Ishikawa (cell line): ENCODE measurements at regions not wholly inside any gene's neighbourhood (a gene's known extent, or its start where the extent isn't known, plus 50 kb on each side); places are given as distances from the start of the nearest gene placed in this dataset.

Experiments used
- CEBPB ChIP-seq: IDR thresholded peaks from 2 replicates; pipeline ENCODE4 v1.6.1; 2012
- CREB1 ChIP-seq: IDR thresholded peaks from 2 replicates; pipeline ENCODE4 v1.6.1; 2012; ENCODE audit warnings: low read depth
- EGR1 ChIP-seq: IDR thresholded peaks from 2 replicates; pipeline ENCODE4 v1.6.1; 2012
- EP300 ChIP-seq: IDR thresholded peaks from 2 replicates; pipeline ENCODE4 v1.6.1; 2012; ENCODE audit warnings: borderline replicate concordance
- FOXM1 ChIP-seq: IDR thresholded peaks from 2 replicates; pipeline ENCODE4 v1.6.1; 2012; ENCODE audit warnings: low read depth, borderline replicate concordance
- NFIC ChIP-seq: IDR thresholded peaks from 2 replicates; pipeline ENCODE4 v1.6.1; 2012
- RAD21 ChIP-seq: IDR thresholded peaks from 2 replicates; pipeline ENCODE4 v1.6.1; 2012; ENCODE audit warnings: low read depth
- REST ChIP-seq: IDR thresholded peaks from 2 replicates; pipeline ENCODE4 v1.6.1; 2012; ENCODE audit warnings: low read depth, mild to moderate bottlenecking
- TAF1 ChIP-seq: IDR thresholded peaks from 2 replicates; pipeline ENCODE4 v1.6.1; 2012; ENCODE audit warnings: low read depth, mild to moderate bottlenecking
- TCF12 ChIP-seq: IDR thresholded peaks from 2 replicates; pipeline ENCODE4 v1.6.1; 2012; ENCODE audit warnings: low read depth
- TEAD4 ChIP-seq: IDR thresholded peaks from 2 replicates; pipeline ENCODE4 v1.6.1; 2012
- USF1 ChIP-seq: IDR thresholded peaks from 2 replicates; pipeline ENCODE4 v1.6.1; 2012
- YY1 ChIP-seq: IDR thresholded peaks from 2 replicates; pipeline ENCODE4 v1.6.1; 2012; ENCODE audit warnings: low read depth
- ZBTB7A ChIP-seq: IDR thresholded peaks from 2 replicates; pipeline ENCODE4 v1.6.1; 2012; ENCODE audit warnings: low read depth
- TF ChIP-seq, protein P1 (sequence below): IDR thresholded peaks from 2 replicates; pipeline ENCODE4 v1.6.1; 2012

- TF ChIP-seq TEAD4 (no peak), FOXM1 (no peak), CREB1 (no peak), TAF1 (no peak), TCF12 (no peak), USF1 (no peak)
- TF ChIP-seq, protein P1, sequence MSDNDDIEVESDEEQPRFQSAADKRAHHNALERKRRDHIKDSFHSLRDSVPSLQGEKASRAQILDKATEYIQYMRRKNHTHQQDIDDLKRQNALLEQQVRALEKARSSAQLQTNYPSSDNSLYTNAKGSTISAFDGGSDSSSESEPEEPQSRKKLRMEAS = no peak
These were observed 308.7 kb upstream of the SALL3 start for GRCh38 chr18:78670778-78671391.

- no peak for TF ChIP-seq TAF1
- no peak for TF ChIP-seq ZBTB7A
- TF ChIP-seq FOXM1 = no peak
- no peak for TF ChIP-seq YY1
- TF ChIP-seq RAD21 = no peak
- TF ChIP-seq TCF12 = no peak
- no peak for TF ChIP-seq EP300
- TF ChIP-seq CEBPB = no peak
- TF ChIP-seq CREB1 = no peak
- no peak for TF ChIP-seq USF1
- TF ChIP-seq NFIC = no peak
- TF ChIP-seq, protein P1 = no peak
- no peak for TF ChIP-seq EGR1
- TF ChIP-seq REST = no peak
- no peak for TF ChIP-seq TEAD4
These were observed 308.1 kb upstream of the SALL3 start for GRCh38 chr18:78671551-78671950.

DNA sequence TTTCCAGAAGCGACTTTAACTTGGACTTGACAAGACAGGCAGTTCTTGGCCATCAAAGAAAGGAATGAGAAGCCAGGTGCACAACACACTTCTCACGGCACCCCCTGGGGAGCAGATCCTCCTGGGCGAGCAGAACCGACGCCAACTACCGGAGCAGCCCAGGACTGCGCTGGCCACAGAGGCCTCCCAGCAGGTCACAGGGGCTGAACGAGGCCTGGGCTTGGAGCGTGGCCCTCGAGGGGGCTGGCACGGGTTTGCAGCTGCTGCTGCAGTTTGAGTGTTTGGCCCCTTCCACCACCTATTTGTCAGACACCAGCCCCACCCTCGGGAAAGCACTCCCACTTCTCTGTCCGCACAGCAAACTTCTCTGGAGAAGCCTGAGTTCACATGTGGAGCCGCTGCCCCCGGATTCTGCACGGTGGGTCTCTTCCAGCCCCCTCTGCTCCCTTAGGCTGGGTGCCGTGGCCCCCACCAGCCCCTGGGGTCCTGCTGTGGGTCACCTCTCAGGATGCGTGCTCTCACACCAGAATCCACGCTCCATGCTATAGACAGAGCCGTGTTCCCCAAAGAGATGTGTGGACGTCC, 306.7 kb upstream of the SALL3 start:
- TF ChIP-seq NFIC (no peak), TCF12 (no peak), ZBTB7A (no peak), REST (no peak), EP300 (no peak), FOXM1 (no peak), CREB1 (no peak), YY1 (no peak), CEBPB (no peak), TEAD4 (no peak), USF1 (no peak), TAF1 (no peak), EGR1 (no peak), RAD21 (no peak)
- TF ChIP-seq, protein P1 = no peak

GRCh38 chr18:78673516-78674321, 305.9 kb upstream of the SALL3 start:
- no peak for TF ChIP-seq CEBPB
- TF ChIP-seq ZBTB7A = no peak
- no peak for TF ChIP-seq TCF12
- no peak for TF ChIP-seq CREB1
- no peak for TF ChIP-seq REST
- TF ChIP-seq YY1 = no peak
- TF ChIP-seq RAD21 = no peak
- TF ChIP-seq, protein P1 = no peak
- no peak for TF ChIP-seq FOXM1
- no peak for TF ChIP-seq USF1
- TF ChIP-seq TEAD4 = no peak
- no peak for TF ChIP-seq EGR1
- no peak for TF ChIP-seq EP300
- TF ChIP-seq TAF1 = no peak
